AML-193 (cell line): ENCODE measurements at regions not wholly inside any gene's neighbourhood (a gene's known extent, or its start where the extent isn't known, plus 50 kb on each side); places are given as distances from the start of the nearest gene placed in this dataset.

Experiments
- DNase-seq, 2 experiments: peaks; one replicate each; lab custom pipeline; 2025; lab: John Stamatoyannopoulos, UW

- DNase-seq = no peak
Measured at GRCh38 chr10:21092683-21093524, 195.8 kb upstream of the NEBL start.

GRCh38 chr10:21090609-21091082, 193.5 kb upstream of the NEBL start:
- no peak for DNase-seq

GRCh38 chr10:21087476-21087875, 190.4 kb upstream of the NEBL start:
- DNase-seq = no peak

- no peak for DNase-seq
Measured at GRCh38 chr10:21084700-21085099, 187.6 kb upstream of the NEBL start.

- no peak for DNase-seq
Measured at GRCh38 chr10:21083861-21084260, 186.8 kb upstream of the NEBL start.

GRCh38 chr10:21082206-21082605, 185.1 kb upstream of the NEBL start:
- no peak for DNase-seq

- no peak for DNase-seq
Measured at GRCh38 chr10:21080261-21080660, 183.2 kb upstream of the NEBL start.

- no peak for DNase-seq
Measured at GRCh38 chr10:21079330-21079658, 182.2 kb upstream of the NEBL start.

- DNase-seq = peak; percentile 17 to 20
Measured at GRCh38 chr10:21078410-21079329, 181.6 kb upstream of the NEBL start.

- no peak for DNase-seq
Measured at GRCh38 chr10:21077681-21078080, 180.6 kb upstream of the NEBL start.

GRCh38 chr10:21076381-21076780, 179.3 kb upstream of the NEBL start:
- no peak for DNase-seq

GRCh38 chr10:21075880-21076279, 178.8 kb upstream of the NEBL start:
- DNase-seq = no peak

- no peak for DNase-seq
Measured at GRCh38 chr10:21071001-21071673, 174.0 kb upstream of the NEBL start.

- no peak for DNase-seq
Measured at GRCh38 chr10:21069929-21070700, 173.0 kb upstream of the NEBL start.

- DNase-seq = no peak
Measured at GRCh38 chr10:21069278-21069677, 172.2 kb upstream of the NEBL start.

- DNase-seq = no peak
Measured at GRCh38 chr10:21068026-21068656, 171.0 kb upstream of the NEBL start.

- no peak for DNase-seq
Measured at GRCh38 chr10:21065621-21066248, 168.6 kb upstream of the NEBL start.

- no peak for DNase-seq
Measured at GRCh38 chr10:21061982-21062381, 164.9 kb upstream of the NEBL start.

GRCh38 chr10:21061184-21061583, 164.1 kb upstream of the NEBL start:
- DNase-seq = no peak

GRCh38 chr10:21060626-21061025, 163.5 kb upstream of the NEBL start:
- DNase-seq = no peak

GRCh38 chr10:21057989-21058388, 160.9 kb upstream of the NEBL start:
- DNase-seq = no peak
